Fibroblast of skin of scalp (primary cell): ENCODE measurements at regions not wholly inside any gene's neighbourhood (a gene's known extent, or its start where the extent isn't known, plus 50 kb on each side); places are given as distances from the start of the nearest gene placed in this dataset.

Experiments used
- DNase-seq: peaks from one replicate; pipeline ENCODE4 v3.0.0-alpha.2; 2013

GRCh38 chr6:14187406-14187805 lies 69.8 kb downstream of the CD83 start:
- no peak for DNase-seq

- DNase-seq: no peak
Observed at GRCh38 chr6:14189074-14189473, 71.5 kb downstream of the CD83 start.

- DNase-seq: no peak
Observed at GRCh38 chr6:14190191-14190928, 72.8 kb downstream of the CD83 start.

GRCh38 chr6:14190929-14191224 lies 73.3 kb downstream of the CD83 start:
- no peak for DNase-seq

- no peak for DNase-seq
Observed at GRCh38 chr6:14191761-14192160, 74.2 kb downstream of the CD83 start.

- peak; percentile 69 for DNase-seq
Observed at GRCh38 chr6:14192216-14192788, 74.7 kb downstream of the CD83 start.

GRCh38 chr6:14193524-14193923 lies 76.0 kb downstream of the CD83 start:
- DNase-seq: peak; percentile 68

GRCh38 chr6:14194483-14194882 lies 76.9 kb downstream of the CD83 start:
- DNase-seq: no peak

- DNase-seq: no peak
Observed at GRCh38 chr6:14194976-14195375, 77.4 kb downstream of the CD83 start.

- DNase-seq: no peak
Observed at GRCh38 chr6:14196026-14196425, 78.5 kb downstream of the CD83 start.

GRCh38 chr6:14197118-14197517 lies 79.5 kb downstream of the CD83 start:
- DNase-seq: peak; percentile 7

- peak; percentile 44 for DNase-seq
Observed at GRCh38 chr6:14200047-14200446, 82.5 kb downstream of the CD83 start.

- no peak for DNase-seq
Observed at GRCh38 chr6:14202947-14203346, 85.4 kb downstream of the CD83 start.

GRCh38 chr6:14206391-14206790 lies 88.8 kb downstream of the CD83 start:
- DNase-seq: no peak

- DNase-seq: no peak
Observed at GRCh38 chr6:14207448-14207847, 89.9 kb downstream of the CD83 start.

GRCh38 chr6:14209000-14209399 lies 91.4 kb downstream of the CD83 start:
- DNase-seq: no peak

- no peak for DNase-seq
Observed at GRCh38 chr6:14210077-14210476, 92.5 kb downstream of the CD83 start.

GRCh38 chr6:14210663-14211561 lies 93.3 kb downstream of the CD83 start:
- peak; percentile 90 for DNase-seq

GRCh38 chr6:14211562-14211942 lies 94.0 kb downstream of the CD83 start:
- DNase-seq: peak; percentile 30

- no peak for DNase-seq
Observed at GRCh38 chr6:14212020-14212419, 94.4 kb downstream of the CD83 start.

- no peak for DNase-seq
Observed at GRCh38 chr6:14212632-14213031, 95.1 kb downstream of the CD83 start.

- DNase-seq: no peak
Observed at GRCh38 chr6:14216946-14217684, 99.5 kb downstream of the CD83 start.
